GM19438 (cell line): ENCODE measurements at regions not wholly inside any gene's neighbourhood (a gene's known extent, or its start where the extent isn't known, plus 50 kb on each side); places are given as distances from the start of the nearest gene placed in this dataset.

Experiments
- ATAC-seq: cut with Tn5 transposase; IDR thresholded peaks from one replicate; pipeline ENCODE4 v1.9.1; 2021; ENCODE audit warnings: low read depth; ENCODE audit not compliant: unreplicated experiment

DNA sequence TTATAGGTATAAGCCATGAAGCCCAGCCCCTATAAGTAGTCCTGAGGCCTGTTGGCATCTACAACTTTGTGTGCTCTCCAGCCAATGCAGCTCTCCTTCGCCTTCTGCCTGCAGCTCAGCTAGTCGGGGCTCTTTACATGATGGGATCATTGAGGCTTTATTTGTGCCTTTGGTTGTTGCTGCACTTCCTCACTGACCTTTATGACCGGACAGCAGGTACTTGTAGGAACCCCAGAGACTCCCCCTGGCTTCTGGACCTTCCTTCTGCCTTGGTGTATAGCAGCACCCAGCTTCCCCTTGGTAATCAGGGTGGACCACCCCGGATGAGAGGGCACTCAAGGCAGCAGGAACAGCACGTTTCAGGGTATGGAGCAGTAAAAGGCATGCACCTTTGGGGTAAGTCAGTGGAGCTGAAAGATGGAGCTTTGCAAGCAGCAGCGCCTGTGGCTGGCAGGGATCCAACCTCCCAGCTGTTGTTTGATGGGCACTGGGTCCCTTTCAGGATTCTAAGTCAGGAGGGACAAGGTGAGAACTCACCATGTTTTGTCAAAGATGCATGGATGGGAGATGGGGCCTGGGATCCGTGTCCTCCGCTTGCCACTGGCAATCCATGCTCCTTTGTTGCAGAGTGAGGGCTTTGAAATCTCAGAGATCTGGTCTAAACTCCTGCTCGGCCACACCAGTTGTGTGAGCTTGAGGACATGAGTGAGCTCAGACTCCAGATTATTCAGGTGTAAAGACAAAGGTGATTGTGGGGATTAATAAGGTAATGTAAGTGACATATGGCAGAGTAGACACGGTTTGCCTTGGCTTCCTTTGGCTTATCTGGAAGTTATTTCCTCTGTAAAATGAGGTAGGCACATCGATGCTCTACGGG, 65.1 kb upstream of the KLF13 start:
- ATAC-seq, result no peak

DNA sequence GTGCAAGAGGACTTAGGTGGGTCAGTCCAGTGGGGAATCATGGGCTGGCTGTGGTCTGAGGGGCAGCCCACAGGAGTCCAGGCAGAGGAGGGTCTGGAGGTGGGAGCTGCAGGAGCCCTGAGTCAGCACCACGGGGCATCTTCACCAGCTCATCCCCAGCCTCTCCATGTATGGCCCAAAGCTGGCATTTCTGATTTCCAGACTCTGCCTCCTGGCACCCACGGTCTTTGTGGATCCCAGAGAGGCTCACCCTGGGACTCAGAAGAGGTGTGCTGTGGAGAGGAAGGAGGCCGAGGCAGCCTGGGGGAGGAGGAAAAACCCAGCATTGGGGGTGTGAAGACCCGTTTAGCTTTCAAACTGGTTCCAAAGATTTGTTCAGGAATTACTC, 64.5 kb upstream of the KLF13 start:
- ATAC-seq, result no peak

DNA sequence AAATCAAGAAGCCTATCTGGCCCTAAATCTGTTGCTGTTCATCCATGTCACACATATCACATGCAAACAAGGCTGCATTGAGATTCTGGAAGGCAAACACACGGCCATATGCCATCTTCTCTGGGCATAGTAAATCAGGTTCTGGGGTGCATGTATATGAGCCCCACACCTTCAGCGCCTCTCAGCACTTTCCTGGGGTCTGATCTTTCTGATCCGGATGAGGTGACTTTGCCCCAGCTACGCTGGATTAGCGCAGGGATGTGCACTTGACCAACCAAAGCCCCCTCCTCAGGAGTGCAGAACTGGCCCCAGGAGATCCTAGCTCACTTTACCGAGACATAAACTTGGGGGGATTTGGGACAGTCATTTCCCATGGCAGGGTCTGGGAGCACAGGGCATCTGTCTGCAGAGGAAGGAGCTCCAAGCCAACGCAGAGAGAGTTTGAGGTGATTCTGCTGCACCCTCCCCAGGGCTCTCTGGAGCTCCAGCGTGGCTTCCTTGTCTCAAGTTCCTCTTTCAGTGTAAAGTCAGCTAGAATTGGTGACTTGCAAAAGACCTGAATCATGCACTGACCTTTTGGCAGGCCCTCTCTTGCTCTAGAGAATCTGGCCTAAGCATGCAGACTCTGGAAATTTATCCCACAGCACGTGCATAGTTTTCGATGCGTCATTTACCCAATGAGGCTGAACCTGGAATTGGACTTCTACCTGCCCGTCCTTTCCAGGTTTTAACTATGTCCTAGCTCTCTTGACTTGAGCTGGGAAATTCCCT, 63.5 kb upstream of the KLF13 start:
- no peak for ATAC-seq

DNA sequence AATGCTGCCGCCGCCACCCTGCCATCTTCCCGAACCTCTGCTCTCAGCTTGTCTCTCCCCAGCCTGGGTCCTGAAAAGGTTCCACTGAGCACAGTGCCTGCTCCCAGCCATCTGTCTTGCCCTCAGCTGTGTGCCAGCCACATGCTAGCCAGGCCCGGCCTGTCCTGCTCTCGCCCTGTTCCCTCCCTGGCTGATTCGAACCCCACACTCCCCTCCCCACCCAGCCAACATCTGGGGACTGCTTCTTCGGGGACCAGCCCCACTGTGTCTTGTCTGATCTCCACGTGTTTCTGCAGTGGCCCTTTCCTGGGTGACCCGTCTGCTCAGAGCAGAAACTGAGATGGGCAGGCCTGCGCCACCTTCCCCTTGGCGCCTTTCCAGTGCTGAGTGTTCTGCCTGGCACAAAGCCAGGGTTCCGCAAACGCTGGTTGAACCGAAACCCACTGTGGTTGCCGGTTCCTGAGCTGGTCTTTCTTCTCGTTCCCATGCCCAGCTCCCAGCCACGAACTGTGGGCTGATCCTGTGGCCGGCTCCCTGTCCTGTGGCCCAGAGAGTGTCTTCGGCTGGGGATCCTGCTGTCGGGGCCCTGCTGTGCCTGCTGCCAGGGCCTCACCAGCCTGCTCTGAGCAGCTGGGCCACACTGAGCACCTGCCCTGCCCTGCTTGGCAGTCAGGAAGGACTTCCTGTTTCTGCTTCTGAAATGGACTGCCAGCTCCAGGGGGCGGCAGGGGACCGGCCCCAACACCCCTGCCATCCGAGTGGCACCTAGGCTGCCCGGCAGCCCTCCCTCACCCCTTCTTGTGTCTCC, 62.7 kb upstream of the KLF13 start:
- ATAC-seq, result no peak

DNA sequence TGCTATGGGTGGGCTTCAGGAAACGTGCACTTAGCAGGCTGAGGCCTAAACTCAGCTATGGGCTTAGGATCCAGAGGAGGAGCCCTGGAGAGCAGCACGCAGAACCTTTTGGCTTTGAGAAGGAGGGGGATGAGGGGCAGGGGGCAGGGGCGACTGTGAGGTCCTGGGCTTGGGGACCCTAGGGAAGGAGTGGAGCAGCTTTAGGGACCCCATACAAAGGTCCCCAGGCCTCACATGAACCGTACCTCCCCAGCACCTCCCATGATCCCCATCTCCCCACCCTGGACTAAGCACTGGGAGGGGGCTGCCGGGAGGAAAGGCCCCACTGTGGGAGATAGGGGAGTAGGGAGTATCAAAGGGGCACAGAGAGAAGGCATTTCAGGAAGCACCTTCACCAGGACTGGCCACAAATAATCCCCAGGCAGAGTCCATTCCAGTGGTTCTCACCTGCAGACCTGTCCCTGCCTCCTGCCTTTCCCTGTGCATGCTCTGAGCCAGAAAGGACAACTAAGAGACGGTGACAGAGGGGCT, 62.0 kb upstream of the KLF13 start:
- ATAC-seq, result no peak

DNA sequence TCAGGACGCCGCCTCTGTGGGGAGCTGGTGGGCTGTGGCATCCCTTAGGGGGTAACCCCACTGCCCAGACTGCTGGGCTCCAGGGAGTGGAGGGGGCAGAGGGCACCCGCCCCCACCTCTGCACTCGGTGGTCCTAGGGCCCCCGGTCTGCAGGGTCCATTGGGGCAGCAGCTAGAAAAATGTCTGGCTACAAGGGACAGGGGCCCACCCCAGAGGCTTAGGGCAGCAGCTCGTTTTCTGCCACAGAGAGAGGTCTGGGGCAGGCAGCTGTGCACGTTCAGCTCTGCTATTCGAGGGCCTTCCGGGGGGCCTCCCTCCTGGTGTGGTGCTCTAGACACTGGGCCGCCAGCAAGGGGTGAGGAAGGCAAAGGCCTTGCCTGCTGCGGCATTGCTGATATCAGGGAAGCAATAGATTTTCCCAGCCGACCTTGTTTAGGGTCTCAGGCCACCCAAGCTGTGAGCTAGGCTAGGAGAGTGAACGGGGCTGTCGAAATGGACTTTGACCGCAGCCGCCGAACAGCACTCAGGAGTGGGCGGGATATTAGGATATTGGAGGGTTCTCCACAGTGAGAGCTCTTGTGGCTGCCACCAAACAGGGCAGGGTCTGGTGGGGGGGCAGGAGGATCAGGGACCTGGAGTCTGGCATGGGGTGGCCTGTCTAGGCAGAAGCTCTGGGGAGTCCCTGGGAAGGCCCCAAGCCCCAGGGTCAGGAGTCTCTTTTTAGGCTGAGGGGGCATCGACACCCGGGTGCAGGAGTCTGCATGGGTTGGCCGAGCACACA, 61.4 kb upstream of the KLF13 start:
- ATAC-seq, result no peak

DNA sequence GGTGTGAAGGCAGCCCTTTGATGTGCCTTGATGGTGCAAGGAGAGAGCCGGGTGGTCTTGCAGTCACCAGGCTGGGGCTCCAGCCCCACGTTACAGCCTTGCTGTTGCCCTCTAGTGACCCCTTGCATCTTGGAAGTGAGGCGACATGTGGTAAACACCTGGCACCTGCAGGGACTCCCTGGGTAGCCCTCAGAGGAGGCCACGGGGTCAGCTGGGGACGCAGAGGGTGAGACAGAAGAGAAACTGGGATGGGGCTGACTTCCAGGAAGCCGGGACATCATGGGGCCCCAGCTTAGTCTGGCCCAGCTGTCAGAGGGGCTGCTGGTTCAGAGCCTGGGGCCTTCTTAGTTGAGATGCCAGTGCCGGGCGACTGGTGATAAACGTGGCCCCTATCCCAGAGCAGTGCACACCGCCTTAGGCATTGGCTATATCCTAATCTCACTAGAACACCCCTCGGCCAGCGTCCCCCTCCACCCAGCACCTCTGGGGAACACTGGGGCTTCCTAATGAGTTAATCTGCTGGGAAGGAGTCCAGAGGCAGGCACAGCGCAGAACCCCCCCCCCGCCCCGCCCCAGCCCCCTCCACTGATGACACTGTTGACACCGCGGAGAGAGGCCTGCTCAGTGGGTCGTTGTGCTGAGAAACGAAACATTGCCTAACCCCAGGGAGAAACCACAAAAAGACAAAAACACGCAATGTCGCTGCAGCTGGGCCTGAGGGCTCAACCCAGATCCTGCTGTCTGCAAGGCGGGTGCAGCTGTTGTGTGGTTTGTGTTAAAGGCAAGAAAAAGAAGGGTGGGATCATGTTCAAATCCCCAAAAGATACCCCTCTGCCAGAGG, 60.5 kb upstream of the KLF13 start:
- peak; percentile 53 for ATAC-seq

DNA sequence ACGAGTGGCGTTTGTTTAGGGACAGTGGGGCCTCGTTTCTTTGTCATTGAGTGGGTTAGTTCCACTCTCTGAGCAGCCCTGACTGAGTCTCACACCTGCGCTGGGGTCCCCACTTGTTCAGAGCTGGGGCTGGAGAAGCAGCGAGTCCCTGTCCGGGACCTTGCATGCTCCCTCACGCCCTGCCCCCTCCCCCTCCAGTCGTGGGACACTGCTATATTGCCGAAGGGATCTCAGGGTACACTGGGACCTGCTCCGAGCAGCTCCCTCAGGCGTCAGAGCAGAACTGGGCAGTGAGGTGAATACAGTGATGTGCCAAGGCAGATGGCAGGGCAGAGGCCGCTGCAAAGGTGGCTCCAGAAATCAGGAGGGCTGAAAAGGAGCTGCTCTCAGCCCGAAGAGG, 59.9 kb upstream of the KLF13 start:
- peak; percentile 12 for ATAC-seq

DNA sequence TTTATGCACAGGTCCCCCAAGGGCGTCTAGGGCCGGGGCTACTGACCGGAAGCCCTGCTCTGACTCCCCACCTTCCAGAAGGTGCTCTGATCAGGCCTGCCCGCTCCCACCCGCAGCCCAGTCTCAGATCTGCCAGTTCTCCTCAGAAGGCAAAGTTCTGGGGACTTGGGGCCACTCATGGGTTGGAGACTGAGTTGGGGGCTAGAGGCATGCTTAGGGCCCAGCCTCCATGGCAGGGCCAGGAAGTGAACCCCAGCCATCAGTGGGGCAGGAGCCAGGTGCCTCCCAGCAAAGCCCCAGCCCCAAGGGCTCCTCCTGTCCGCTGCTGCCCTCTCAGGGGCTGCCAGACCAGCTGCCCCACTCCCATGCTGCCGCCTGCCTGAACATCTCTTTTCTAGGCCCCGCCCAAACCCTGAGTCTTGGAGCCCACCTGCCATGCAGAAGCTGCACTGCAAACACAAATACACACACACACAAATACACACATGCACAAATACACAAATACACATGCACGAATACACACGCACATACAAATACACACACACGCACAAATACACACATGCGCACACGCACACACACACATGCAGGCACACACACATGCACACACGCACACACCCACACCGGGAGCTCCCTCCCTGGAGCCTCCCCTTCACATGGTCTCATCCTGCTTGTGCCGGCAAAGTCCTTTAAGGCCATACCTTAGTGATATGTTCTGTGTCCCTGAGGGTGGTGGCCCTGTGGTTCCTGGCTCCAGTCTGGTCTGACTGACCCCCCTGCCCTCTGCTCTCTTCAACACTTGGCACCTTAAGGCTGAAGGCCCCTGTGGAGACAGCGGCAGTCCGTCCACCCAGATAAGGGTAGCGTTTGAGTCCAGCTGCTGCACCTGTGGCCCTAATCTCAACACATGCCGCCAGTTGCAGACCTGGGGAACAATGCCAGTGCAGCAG, 59.2 kb upstream of the KLF13 start:
- no peak for ATAC-seq

DNA sequence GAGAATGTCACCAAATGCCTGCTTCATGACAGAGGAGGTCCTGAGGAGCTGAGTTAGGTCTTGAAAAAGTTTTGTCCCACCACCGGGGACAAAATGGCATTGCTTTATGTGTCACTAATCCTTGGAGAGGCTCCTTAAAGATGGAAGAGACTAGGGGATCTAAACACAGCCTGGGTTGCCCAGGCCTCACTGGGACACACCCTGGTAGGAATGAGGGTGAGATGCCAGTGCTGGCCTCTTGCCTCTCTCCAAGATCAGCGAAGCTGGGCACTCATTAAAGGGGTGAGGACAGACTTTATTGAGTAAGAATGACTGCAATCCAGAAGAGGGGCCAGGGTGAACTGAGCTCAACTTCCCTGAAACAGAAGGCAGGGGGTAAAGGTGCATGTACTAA, 58.5 kb upstream of the KLF13 start:
- ATAC-seq, result no peak

DNA sequence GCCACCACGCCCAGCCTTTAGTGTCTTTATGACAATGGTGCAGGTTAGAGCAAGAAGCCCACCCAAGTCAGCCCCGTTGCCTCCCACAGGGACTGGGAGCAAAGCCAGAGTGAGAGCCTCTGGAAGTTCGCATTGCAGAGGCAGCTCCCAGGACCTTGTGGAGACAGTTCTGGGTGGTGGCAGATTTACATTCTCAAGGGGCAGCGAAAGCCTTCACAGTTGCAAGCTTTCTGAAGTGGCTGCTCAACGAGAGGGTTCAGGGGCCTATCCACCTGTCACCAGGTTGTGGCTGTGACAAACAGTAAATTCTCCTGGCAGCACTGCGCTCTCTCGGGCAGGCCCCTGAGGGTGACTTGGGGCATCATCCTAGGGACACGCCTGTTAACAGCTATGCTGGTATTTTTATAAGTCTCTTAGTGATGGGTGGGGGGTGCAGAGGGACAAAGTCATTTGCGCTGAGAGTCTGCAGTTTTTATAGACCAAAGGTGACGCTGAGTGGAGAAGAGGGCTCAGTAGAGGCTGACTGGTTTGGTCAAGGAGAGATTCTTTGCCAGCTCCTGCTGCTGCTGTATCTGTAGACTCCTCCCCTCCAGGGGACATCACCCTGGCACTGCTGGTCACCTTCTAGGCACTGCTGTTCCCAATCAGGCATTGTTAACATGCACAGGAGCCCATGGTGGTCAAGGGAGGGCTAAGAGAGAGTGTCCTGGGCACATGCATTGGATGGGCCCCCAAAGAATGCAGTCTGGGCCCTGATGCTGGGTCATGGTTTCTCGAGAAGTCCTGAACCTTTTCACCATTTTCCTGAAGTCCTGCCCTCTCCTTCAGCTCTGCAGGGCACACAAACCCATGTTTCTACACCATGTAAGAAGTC, 57.5 kb upstream of the KLF13 start:
- no peak for ATAC-seq

DNA sequence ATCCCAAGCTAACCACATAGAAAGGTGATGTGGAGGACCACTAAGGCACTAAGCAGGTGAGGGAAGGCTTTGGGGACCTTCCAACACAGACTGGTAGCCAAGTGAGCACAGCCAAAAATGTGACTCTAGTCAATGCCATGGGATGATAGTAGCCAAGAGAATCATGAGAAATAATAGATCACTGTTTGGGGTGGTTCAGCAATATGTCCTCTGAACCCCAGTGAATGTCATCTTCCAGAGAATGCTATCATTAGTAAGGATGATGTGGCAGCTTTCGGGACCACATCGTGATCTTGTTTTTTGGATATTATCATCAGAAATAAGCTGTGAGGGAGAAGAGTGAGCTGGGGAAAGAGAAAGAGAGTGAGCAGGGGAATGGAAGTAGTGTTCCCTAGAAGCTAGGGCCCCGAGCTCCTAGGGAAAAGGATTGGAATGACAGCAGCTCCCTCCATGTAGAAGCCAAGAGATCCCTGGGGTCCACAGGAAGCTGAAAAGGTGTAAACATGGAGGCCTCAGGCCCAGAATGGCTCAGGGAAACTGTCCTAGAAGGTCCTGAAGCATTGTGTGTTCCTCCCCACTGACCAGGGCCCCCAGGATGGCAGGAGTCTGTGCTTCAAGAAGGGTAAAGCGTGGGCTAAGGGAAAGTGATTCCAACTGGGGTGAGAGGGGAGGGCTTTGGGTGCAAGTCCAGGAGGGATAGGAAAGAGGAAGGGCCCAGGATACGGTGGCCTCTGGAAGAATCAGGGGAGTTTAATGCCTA, 56.6 kb upstream of the KLF13 start:
- ATAC-seq, result no peak

DNA sequence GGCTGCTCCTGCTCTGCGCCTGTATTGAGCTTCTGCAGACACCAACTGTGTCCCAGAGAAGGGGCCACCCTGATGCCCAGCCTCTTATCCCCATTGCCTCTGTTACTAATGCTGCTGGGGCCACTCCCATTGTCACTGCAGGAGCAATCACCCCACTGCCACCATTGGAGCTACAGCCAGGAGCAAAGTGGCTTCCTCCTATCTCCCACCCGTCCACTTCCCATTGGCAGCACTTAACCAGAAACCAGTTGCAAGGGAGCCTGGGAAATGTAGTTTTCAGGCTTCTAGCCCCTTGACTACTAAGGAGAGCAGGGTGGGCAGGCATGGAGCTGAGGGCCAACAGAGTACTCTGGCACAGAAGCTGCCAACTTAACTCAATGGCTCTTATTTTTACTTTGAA, 55.9 kb upstream of the KLF13 start:
- ATAC-seq, result no peak

DNA sequence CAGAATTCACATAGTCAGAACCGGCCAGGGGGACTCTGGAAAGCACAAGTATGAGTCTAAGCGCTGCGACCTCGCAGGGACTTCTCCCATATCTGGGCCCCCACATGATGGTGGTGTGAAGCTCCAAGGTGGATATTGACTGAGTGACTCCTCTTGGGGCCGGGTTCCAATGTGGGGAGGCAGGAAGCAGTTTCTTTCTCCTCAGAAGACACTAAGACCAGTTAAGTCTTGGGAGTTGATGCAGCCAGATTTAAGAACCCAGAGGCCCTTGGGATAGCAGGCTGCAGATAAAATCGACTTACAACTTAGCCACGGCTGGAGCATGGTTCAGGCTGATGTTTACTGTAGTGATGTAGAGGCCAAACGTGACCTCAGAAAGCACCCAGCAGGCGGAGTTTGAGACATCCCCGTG, 55.4 kb upstream of the KLF13 start:
- no peak for ATAC-seq

DNA sequence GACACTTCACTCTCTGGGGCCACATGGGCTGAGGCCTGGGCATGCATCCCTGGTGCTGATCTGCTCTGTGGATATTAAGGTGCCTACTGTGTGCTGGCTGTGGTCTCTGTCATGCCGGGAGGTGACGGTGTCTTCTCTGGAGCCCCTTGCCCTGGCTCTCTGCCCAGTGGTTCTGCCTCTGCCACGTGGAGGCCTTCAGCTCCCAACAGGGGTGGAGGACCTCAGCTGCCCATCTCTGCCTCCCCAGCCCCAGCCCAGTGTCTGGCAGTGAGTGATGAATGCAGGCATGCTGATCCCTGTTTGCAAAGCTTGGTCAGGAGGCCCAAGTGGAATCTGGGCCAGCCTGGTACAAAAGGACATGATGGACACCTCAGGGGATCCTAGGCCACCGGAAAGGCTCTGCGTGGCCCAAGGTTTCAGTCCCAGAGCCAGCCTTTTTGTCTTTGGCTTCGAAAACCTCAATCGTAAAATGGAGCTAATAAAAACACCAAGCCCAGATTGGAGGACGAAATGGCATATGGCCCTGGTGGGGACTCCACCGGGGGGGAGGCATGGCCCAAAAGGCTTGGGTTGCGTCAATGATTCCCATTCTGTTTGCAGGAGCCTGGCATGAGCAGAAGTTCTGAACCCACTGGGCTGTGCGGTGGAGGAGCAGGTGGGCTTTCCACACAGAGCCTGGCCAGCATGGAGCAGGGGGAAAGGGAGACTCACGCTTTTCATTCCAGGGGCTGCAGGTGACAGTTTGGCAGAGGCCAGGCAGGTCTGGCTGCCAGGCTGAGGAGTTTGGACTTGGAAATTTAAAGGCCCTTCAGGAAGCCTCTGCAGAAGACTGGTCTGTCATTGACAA, 54.7 kb upstream of the KLF13 start:
- no peak for ATAC-seq
